ENCODE measurements at regions not wholly inside any gene's neighbourhood (a gene's known extent, or its start where the extent isn't known, plus 50 kb on each side); places are given as distances from the start of the nearest gene placed in this dataset.
"Not testable (repeated sequence)": the region's sequence is repeated elsewhere in the genome, so short reads cannot be mapped to it uniquely, and the experiment has no call there.

GRCh38 chr10:44569193-44570091 is 184.5 kb upstream of the CXCL12 start:
- no peak for DNase-seq

DNA sequence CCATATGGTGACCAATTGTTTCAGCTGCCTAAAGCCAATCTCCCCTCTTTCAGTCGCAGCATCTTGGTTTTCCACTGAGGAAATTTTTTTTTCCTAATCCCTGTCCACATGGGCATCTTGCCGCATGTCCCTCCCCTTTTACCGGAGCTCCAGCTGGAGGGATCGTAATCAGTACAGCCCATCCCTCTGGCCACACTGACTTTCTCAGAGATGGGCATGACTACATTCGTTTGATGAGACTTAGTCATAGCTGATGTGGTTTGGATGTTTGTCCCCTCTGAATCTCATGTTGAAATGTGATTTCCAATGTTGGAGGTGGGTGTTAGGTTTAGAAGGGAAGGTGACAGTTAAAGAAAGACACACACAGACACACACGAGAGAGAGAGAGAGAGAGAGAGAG is 186.8 kb upstream of the CXCL12 start:
- DNase-seq: no peak

DNA sequence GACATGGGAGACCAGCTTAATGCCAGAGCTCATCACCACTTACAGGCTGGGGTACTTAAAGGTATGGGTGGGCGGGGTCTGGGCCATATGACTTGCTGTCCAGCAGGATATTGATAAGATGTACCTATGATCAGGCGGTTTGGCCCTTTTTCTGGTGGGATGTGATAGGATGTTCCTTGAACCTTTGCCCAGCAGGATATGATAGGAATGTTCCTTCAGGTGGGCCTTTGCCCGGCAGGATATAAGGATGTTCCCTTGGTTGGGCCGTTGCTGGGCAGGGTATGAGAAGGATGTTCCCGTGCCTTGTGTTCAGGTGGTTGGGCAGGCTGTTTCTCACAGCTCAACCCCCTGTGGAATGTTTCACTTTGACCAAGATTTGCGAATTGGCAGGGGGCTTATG is 187.2 kb upstream of the CXCL12 start:
- no peak for DNase-seq

GRCh38 chr10:44573821-44574220 is 188.9 kb upstream of the CXCL12 start:
- DNase-seq: no peak

GRCh38 chr10:44574596-44575480 is 189.9 kb upstream of the CXCL12 start:
- no peak for DNase-seq

DNA sequence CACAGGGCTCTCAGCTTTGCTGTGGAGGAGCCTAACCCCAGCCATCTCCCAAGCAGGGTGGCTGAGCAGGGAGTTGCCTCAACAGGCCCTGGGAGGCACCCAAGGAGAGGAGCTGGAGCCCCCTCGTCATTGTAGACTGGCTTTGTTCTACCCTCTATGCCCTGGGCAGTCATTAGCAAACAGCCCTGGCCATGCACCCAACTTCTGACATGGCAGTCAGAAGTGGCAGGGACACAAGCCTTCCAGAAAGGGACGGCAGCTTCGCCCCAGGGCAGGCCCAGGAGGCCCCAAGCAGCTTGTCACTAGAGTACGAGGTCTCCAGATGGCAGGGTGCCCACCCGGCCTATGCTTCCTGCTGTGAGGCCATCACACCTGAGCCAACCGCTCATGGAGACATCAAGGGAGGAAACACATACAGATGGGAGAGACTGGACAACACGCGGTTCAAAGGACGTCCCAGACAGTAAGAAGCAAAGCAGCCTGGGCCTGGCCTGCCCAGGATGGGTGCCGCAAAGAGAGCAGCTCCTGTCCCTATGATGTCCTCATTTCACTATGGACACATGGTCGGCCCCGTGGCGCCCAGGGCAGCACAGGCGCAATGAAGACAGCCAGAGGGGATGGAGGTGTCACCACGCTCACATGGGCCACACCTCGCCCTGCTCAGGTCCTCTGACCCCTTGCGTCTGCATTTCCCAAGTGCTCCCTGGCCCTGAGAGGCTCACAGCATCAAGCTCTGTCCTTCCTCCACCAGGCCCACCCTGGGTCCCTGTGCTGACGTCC is 190.9 kb upstream of the CXCL12 start:
- DNase-seq: no peak

DNA sequence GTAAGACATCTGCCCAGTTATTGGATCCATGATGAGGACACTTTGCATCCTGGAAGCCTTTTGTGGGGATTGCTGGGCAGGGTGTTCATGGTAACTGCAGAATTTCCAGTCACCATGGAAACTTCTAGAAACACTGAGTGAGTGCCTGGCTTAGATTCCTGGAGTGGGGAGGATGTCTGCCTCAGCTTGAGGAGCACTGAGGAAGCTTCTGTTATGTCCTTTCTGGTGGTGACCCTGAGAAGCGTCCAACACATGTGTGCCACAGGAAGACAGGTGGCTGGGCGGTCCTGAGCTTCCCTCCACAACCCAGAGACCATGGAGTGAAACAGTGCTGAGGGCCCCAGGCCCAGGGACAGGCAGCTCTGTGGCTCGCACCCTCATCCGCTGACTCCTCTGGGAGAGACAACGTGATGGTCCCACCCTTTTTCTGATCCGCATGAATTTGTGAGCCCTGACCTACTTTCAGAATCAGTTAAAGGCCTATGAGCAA is 191.8 kb upstream of the CXCL12 start:
- no peak for DNase-seq

GRCh38 chr10:44577533-44577932 is 192.6 kb upstream of the CXCL12 start:
- DNase-seq: no peak

- DNase-seq: no peak
Measured at GRCh38 chr10:44578271-44578670, 193.4 kb upstream of the CXCL12 start.

- DNase-seq: not testable (repeated sequence)
Measured at GRCh38 chr10:44578963-44579362, 194.1 kb upstream of the CXCL12 start.

DNA sequence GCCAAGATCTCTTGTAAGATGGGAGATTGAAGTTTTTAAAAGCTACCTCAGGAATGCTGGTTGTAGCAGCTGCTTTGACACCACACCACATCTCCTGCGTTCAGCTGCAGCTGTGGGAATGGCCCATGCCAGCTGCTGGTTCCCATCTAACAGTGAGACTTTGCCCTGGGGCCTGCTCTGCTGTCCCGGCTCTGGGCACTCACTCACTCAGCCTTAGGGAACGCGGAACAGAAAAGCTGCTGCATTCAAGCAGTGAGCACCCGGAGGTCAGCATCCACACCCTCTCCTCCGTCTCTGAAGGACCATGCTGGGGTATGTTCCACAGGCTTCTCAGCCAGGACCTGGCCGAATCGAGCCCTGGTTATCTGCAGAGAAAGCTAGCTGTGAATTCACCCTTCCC is 197.1 kb upstream of the CXCL12 start:
- DNase-seq: no peak

- DNase-seq: no peak
Measured at GRCh38 chr10:44587488-44588318, 202.8 kb upstream of the CXCL12 start.

DNA sequence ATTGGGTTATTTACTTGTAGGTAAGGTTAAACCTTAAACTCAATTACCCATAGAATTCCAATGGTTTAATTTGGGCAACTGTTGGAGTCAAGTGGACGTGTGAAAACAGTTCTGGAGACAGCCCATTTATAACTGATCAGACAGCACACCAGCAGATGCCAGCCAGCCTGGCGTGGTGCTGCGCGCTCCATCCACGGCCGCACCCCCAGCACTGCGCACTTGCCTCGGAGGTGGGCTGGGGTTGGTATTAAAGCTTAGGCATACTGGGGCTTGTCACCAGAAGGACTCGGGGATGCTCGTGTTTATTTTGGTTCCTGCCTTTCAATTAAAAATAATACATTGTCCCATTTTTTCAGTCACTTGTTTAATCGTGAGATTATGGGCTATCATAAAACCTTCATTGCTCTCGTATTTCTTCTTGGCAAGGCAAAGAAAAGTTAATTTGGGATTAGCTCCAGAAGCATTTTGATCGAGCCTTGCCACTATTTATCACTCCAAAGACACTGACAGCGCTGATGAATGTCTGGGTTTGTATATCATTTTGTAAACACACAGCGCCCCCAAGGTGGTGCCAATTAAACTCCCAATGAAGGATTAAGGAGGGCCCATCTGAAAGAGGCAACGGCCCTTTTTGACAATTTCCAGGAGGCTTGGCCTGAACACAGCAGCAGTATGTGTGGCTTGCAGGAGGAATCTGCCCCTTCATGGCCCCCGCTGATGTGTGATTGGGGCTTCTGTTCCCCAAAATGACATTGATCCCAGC is 204.5 kb upstream of the CXCL12 start:
- DNase-seq: no peak

DNA sequence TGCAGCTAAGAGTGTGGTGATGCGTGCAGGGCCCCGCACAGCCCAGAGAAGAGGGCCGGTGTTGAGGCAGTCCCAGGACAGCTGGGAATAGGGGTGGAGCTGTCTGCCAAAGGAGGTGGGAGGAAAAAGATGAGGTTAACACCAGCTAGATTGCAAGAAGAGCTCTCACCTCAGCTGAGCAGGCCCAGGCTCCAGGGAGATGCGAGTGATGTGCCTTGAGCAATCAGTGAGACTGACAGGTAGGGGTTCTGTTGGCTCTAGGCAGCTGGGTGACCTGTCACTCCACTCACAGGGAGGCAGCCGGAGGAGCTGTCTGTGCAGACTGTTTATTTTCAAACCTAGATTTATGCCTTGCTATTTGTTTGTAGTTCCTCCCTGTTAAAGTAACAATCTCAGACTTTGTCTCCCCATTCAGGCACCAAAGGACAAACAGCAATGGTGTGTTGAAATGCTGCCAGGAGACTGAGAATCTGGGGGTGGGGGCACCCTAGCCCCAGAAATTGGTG is 205.1 kb upstream of the CXCL12 start:
- DNase-seq: no peak

DNA sequence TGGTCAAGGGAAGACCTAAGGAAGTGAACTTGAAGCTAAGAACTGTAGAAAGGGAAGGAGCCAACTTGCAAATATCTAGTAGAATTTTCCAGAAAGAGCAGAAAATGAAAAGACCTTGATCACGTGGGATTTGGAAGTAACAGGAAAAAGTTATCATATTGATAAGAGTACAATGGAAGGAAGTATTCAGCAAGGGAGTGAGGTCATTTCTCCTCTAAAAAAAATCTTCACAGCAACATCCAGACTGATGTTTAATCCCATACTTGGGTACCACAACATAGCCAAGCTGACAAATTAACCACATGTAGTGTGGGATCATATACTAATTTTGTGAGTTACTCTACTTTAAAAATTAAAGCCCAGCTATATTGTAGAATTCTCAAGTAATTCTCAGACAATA is 207.0 kb upstream of the CXCL12 start:
- DNase-seq: no peak

DNA sequence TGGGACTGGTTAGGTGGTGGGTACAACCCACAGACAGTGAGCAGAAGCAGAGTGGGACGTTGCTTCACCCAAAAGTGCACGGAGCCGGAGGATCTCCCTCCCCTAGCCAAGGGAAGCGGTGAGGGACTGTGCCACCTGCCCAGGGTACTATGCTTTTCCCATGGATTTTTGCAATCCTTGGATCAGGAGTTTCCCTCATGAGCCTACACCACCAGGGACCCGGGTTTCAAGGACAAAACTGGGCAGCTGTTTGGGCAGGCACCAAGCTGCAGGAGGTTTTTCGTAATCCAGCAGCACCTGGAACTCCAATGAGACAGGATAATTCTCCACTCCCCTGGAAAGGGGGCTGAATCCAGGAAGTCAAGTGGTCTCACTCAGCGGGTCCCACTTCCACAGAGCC is 209.1 kb upstream of the CXCL12 start:
- DNase-seq: no peak

DNA sequence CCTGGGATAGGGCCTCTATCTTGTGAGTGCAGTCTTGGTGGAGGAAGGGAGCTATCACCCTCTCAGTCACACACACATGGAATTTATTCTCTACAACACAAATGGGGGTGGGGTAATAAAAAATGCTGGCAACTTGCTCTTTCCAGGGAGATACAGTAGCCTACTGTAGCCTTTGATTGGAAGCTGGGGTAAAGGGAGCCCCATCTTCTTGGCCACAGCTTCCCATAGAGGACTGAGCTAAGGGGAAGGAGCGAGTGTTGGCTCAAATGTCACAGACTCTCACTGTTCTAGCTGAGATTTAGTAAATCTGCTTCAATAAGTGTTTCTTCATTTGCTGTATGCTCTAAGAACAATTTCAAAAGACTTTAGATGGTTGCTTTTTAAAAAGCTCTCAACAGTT is 222.2 kb upstream of the CXCL12 start:
- no peak for DNase-seq

- no peak for DNase-seq
Measured at GRCh38 chr10:44618910-44619309, 234.0 kb upstream of the CXCL12 start.

- no peak for DNase-seq
Measured at GRCh38 chr10:44619521-44619920, 234.6 kb upstream of the CXCL12 start.

GRCh38 chr10:44619975-44620374 is 235.1 kb upstream of the CXCL12 start:
- no peak for DNase-seq

Measured in stimulated activated CD4-positive, alpha-beta T cell treated with anti-CD3 and anti-CD28 coated beads, Interleukin-1b, Interleukin-23, amount 100 ng/mL, for 48 hours (primary cell).